CD14-positive monocyte (primary cell): ENCODE measurements at regions not wholly inside any gene's neighbourhood (a gene's known extent, or its start where the extent isn't known, plus 50 kb on each side); places are given as distances from the start of the nearest gene placed in this dataset.

Experiments
- DNase-seq, 3 donors: peaks; one replicate each; pipeline ENCODE4 v3.0.0-alpha.2; 2011 to 2022
- H2AFZ ChIP-seq: 2 replicates; pipeline ENCODE4 v1.6.0; 2012; ENCODE audit warnings: mild to moderate bottlenecking, low read depth, low read length, inconsistent platforms; ENCODE audit not compliant: insufficient read depth, poor library complexity, severe bottlenecking
- H3K27ac ChIP-seq, 2 donors: 1 replicate in 1 of 2; 2 replicates in 1 of 2; pipeline ENCODE4 v1.5.1; 2012 to 2013; ENCODE audit warnings: low read length in 2 of 2, control low read depth in 1 of 2, inconsistent platforms in 1 of 2, low read depth in 1 of 2, mild to moderate bottlenecking in 1 of 2
- H3K27me3 ChIP-seq, 2 donors: one replicate each; pipeline versions ENCODE4 v1.6.0 to v1.6.1; 2011 to 2013; ENCODE audit warnings: low read length in 2 of 2; ENCODE audit not compliant: control insufficient read depth in 2 of 2, insufficient read depth in 2 of 2
- H3K36me3 ChIP-seq, 2 donors: replicated peaks in 1 of 2; 1 replicate in 1 of 2; 2 replicates in 1 of 2; pipeline versions ENCODE4 v1.5.1 to v1.6.1; 2012 to 2013; ENCODE audit warnings: low read length in 2 of 2, control low read depth in 1 of 2, inconsistent platforms in 1 of 2, mild to moderate bottlenecking in 1 of 2; ENCODE audit not compliant: insufficient read depth in 2 of 2, control insufficient read depth in 1 of 2
- H3K4me1 ChIP-seq, 2 donors: 1 replicate in 1 of 2; 2 replicates in 1 of 2; pipeline versions ENCODE4 v1.5.1 to v1.6.1; 2012 to 2013; ENCODE audit warnings: low read length in 2 of 2, control low read depth in 1 of 2, inconsistent platforms in 1 of 2, mild to moderate bottlenecking in 1 of 2, moderate library complexity in 1 of 2; ENCODE audit not compliant: insufficient read depth in 2 of 2, control insufficient read depth in 1 of 2
- H3K4me2 ChIP-seq: replicated peaks from 2 replicates; pipeline ENCODE3; 2012; ENCODE audit warnings: low read length, moderate library complexity, mild to moderate bottlenecking; ENCODE audit not compliant: poor library complexity, severe bottlenecking; ENCODE audit errors: extremely low read depth
- H3K4me3 ChIP-seq, 3 experiments: fragments of 200-600 bp in 1 of 3; sonication (generic) in 1 of 3; replicated peaks in 1 of 3; 1 replicate in 2 of 3; 2 replicates in 1 of 3; pipeline ENCODE4 v1.5.1; 2011 to 2013; ENCODE audit warnings: low read length in 3 of 3, mild to moderate bottlenecking in 3 of 3, control low read depth in 2 of 3, low read depth in 2 of 3, inconsistent platforms in 1 of 3, moderate library complexity in 1 of 3
- H3K79me2 ChIP-seq: 2 replicates; pipeline ENCODE4 v1.6.0; 2012; ENCODE audit warnings: mild to moderate bottlenecking, control low read depth, inconsistent platforms, low read length, moderate library complexity; ENCODE audit not compliant: insufficient read depth
- H3K9ac ChIP-seq: 2 replicates; pipeline ENCODE4 v1.6.0; 2017; ENCODE audit warnings: low read length, mild to moderate bottlenecking; ENCODE audit not compliant: insufficient read depth, poor library complexity, severe bottlenecking
- H3K9me3 ChIP-seq, 2 donors: replicated peaks in 1 of 2; 1 replicate in 1 of 2; 2 replicates in 1 of 2; pipeline versions ENCODE4 v1.5.1 to v1.6.1; 2012 to 2013; ENCODE audit warnings: low read length in 2 of 2, control low read depth in 1 of 2; ENCODE audit not compliant: control insufficient read depth in 1 of 2, insufficient read depth in 1 of 2
- H4K20me1 ChIP-seq: 2 replicates; pipeline ENCODE4 v1.6.0; 2012; ENCODE audit warnings: mild to moderate bottlenecking, low read length, control low read depth, moderate library complexity; ENCODE audit not compliant: insufficient read depth
- H3K27ac Mint-ChIP-seq, 7 donors: one replicate each; pipeline ENCODE4 v1.8.0; 2020; ENCODE audit warnings: mild to moderate bottlenecking in 7 of 7, mixed read lengths in 7 of 7, moderate library complexity in 6 of 7, inconsistent platforms in 2 of 7
- H3K27me3 Mint-ChIP-seq, 3 donors: one replicate each; pipeline ENCODE4 v1.8.0; 2021 to 2022; ENCODE audit warnings: low read depth in 3 of 3, mild to moderate bottlenecking in 3 of 3, mixed read lengths in 3 of 3, moderate library complexity in 3 of 3, inconsistent platforms in 1 of 3
- H3K36me3 Mint-ChIP-seq, 2 donors: one replicate each; pipeline ENCODE4 v1.8.0; 2020; ENCODE audit warnings: mixed read lengths in 2 of 2, inconsistent platforms in 1 of 2, mild to moderate bottlenecking in 1 of 2
- H3K4me1 Mint-ChIP-seq: one replicate; pipeline ENCODE4 v1.8.0; 2020; ENCODE audit warnings: mild to moderate bottlenecking, mixed read lengths
- H3K4me3 Mint-ChIP-seq, 2 donors: one replicate each; pipeline ENCODE4 v1.8.0; 2020; ENCODE audit warnings: mild to moderate bottlenecking in 2 of 2, mixed read lengths in 2 of 2, moderate library complexity in 1 of 2
- H3K9me3 Mint-ChIP-seq, 7 donors: one replicate each; pipeline ENCODE4 v1.8.0; 2020 to 2022; ENCODE audit warnings: mixed read lengths in 7 of 7, mild to moderate bottlenecking in 6 of 7, moderate library complexity in 6 of 7, inconsistent platforms in 2 of 7
- CTCF ChIP-seq: fragments of 200-600 bp; IDR thresholded peaks from one replicate; pipeline ENCODE4 v1.8.0; 2022; ENCODE audit warnings: antibody characterized with exemption, mild to moderate bottlenecking
- WGBS: methylation state at CpG from one replicate; pipeline ENCODE4 v1.1.5; 2013; ENCODE audit warnings: missing lambda C conversion rate; ENCODE audit not compliant: insufficient coverage; 5-methylcytosine and 5-hydroxymethylcytosine counted together
- intact Hi-C, 2 donors: fragments of 100-400 bp; cut with micrococcal nuclease; formaldehyde crosslinking; loops; one replicate each; pipeline versions ENCODE4 v1.15.0 to v1.15.1; 2023

- Mint-ChIP-seq H3K9me3 (peaks cover 0 to 3% (median 0%) of the 10 kb centered on the region in 7 donors), H3K36me3 (no peaks in the 10 kb centered on the region), H3K27me3 (peaks cover 4 to 8% (median 8%) of the 10 kb centered on the region in 3 donors), H3K4me1 (peaks cover 16% of the 10 kb centered on the region), H3K27ac (peak overlapping the region in 6 of 7 donors; percentile 15 to 60 (median 40)), H3K4me3 (no peak overlapping the region)
- Histone ChIP-seq H3K4me3 (no peak overlapping the region), H4K20me1 (no peaks in the 10 kb centered on the region), H3K27me3 (no peaks in the 10 kb centered on the region), H3K27ac (no peak overlapping the region), H2AFZ (no peak overlapping the region), H3K4me2 (no peak overlapping the region), H3K79me2 (no peaks in the 10 kb centered on the region), H3K36me3 (no peaks in the 10 kb centered on the region), H3K9me3 (no peaks in the 10 kb centered on the region), H3K9ac (no peak overlapping the region), H3K4me1 (peaks cover 9 to 14% of the 10 kb centered on the region in 2 donors)
- intact Hi-C loops = no loop called here
- no peak for TF ChIP-seq CTCF
- DNase-seq = no peak
- WGBS = 98% methylated on average over 5 of the region's 7 CpGs
Measured at GRCh38 chr9:87383344-87384150, 114.1 kb upstream of the DAPK1 start.

GRCh38 chr9:87386490-87387025, 111.1 kb upstream of the DAPK1 start:
- H3K9me3 ChIP-seq = no peaks in the 10 kb centered on the region
- WGBS = no CpG with 5 or more reads among the region's 2 CpGs
- H3K36me3 ChIP-seq = no peaks in the 10 kb centered on the region
- Mint-ChIP-seq H3K27ac (no peak overlapping the region), H3K36me3 (no peaks in the 10 kb centered on the region), H3K27me3 (peaks cover 4 to 6% (median 5%) of the 10 kb centered on the region in 3 donors), H3K9me3 (peaks cover 0 to 2% (median 0%) of the 10 kb centered on the region in 7 donors), H3K4me3 (no peak overlapping the region), H3K4me1 (peaks cover 14% of the 10 kb centered on the region)
- intact Hi-C loops = no loop called here
- no peaks in the 10 kb centered on the region for H4K20me1 ChIP-seq
- TF ChIP-seq CTCF = no peak
- H3K4me3 ChIP-seq = no peak overlapping the region
- no peak for DNase-seq
- H3K79me2 ChIP-seq = no peaks in the 10 kb centered on the region
- no peak overlapping the region for H3K4me2 ChIP-seq
- no peak overlapping the region for H3K9ac ChIP-seq
- H3K27ac ChIP-seq = no peak overlapping the region
- H3K27me3 ChIP-seq = no peaks in the 10 kb centered on the region
- no peak overlapping the region for H2AFZ ChIP-seq
- H3K4me1 ChIP-seq = peaks cover 9 to 14% of the 10 kb centered on the region in 2 donors
